ENCODE measurements at regions not wholly inside any gene's neighbourhood (a gene's known extent, or its start where the extent isn't known, plus 50 kb on each side); places are given as distances from the start of the nearest gene placed in this dataset.

DNA sequence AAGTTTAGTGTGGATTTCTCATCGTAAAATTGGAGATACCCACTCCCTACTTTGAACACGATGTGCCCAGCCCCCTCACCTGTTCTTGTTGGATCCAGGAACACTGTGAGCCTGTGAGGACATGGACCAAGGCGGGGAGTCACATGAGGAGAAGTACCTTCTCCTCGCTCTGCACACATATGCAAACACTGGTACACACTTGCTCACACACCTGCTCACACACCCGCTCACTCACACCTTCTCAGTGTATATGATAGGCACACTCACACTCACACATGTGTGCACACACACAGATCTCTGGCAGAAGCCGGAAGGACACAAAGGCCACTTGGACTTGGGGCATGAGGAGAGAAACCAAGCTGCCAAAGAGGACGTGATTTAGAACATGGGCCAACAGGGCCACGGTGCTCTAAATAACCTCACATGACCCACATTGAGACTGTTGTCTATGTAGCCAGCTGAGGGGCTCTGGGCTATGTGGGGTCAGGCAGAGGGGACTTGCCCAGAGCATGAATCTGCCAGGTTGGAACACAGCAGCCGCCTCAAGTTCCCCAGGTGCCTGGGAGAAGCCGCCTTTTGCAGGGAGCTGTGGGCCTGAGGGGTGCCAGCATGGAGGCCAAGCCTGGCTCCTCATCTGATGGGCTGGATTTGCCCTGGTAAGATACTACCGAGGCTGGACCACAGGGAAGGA lies 283.0 kb upstream of the IRX4 start:
- in situ Hi-C loops (cut with HindIII; ENCODE audit: low sequenced_read_pairs) = loop anchor here (10.0 kb wide), 1 partner anchor 491 kb away; no protein-coding TSS in a partner anchor
- DNase-seq (ENCODE audit: low read depth, low spot score) = no peak
- H3K4me3 ChIP-seq (ENCODE audit: low read depth, low read length) = no peak overlapping the region
- TF ChIP-seq, protein P1, sequence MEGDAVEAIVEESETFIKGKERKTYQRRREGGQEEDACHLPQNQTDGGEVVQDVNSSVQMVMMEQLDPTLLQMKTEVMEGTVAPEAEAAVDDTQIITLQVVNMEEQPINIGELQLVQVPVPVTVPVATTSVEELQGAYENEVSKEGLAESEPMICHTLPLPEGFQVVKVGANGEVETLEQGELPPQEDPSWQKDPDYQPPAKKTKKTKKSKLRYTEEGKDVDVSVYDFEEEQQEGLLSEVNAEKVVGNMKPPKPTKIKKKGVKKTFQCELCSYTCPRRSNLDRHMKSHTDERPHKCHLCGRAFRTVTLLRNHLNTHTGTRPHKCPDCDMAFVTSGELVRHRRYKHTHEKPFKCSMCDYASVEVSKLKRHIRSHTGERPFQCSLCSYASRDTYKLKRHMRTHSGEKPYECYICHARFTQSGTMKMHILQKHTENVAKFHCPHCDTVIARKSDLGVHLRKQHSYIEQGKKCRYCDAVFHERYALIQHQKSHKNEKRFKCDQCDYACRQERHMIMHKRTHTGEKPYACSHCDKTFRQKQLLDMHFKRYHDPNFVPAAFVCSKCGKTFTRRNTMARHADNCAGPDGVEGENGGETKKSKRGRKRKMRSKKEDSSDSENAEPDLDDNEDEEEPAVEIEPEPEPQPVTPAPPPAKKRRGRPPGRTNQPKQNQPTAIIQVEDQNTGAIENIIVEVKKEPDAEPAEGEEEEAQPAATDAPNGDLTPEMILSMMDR (IDR thresholded peaks at IDR 0.05; ENCODE audit: low read depth, low read length) = no peak

DNA sequence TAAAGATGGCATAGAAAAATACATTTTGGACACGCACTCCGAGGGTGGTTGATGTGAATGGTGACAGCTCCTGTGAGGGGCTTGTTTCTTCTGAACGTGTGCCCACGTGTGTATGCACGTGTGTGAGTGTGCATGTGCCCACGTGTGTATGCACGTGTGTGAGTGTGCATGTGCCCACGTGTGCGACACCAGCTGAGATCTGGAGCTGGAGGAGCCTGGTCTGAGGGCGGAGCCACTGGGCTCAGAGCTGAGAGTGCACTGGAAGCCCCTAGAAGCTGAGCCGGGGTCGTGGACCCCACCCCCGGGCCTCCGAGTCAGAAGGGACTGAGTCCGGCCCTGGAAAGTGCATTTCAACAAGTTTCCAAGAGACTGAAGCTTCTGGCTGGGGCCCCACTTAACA lies 282.5 kb upstream of the IRX4 start:
- no peak for DNase-seq (ENCODE audit: low read depth, low spot score)
- TF ChIP-seq, protein P1 (IDR thresholded peaks at IDR 0.05; ENCODE audit: low read depth, low read length) = no peak
- in situ Hi-C loops (cut with HindIII; ENCODE audit: low sequenced_read_pairs) = loop anchor here (10.0 kb wide), 1 partner anchor 490 kb away; no protein-coding TSS in a partner anchor
- no peak overlapping the region for H3K4me3 ChIP-seq (ENCODE audit: low read depth, low read length)

DNA sequence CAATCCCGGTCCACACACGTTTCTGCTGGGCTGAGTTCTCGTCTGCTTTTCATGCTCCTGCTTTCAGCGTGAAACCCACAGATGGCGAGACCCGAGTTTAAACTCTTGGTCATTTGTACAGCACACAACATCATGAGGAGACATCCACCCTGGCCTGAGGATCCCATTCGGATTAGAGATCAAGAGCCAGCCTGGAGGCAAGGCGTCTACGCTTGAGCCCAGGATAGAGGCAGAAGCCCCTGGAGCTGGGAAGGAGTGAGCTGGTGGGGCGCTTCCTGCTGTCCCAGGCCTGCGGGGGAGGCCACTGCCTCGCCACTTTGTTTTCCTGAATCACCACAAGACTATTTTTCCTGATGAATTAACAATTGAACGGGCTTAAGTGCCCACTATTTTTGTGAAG lies 281.9 kb upstream of the IRX4 start:
- H3K4me3 ChIP-seq (ENCODE audit: low read depth, low read length) = no peak overlapping the region
- DNase-seq (ENCODE audit: low read depth, low spot score) = no peak
- TF ChIP-seq, protein P1 (IDR thresholded peaks at IDR 0.05; ENCODE audit: low read depth, low read length) = no peak
- in situ Hi-C loops (cut with HindIII; ENCODE audit: low sequenced_read_pairs) = loop anchor here (10.0 kb wide), 1 partner anchor 490 kb away; no protein-coding TSS in a partner anchor

DNA sequence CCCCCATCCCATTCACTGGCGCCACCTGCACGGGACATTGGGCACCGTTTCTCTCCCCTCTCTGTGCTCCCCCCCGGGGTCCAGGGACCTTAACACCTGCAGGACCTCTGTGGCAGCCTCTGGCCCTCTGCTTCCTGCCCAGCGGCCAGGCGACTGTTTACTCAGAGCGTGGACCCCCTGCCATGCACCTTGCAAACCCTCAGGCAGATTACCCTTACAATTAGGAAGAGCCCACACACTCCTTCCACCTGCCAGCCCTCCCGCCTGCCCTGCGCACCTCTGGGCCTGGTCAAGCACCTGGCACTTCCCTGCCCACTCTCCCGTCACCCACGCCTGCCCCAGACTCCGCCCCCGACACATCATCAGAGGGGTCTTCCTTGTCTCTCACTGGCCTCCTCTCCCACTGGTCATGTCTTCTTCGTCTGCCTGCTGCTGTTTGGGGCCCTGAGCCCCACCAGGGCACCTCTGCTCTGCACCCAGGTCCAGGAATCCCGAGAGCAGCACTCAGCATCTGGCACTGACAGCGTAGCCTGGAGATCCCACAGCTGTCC lies 281.3 kb upstream of the IRX4 start:
- TF ChIP-seq, protein P1 (IDR thresholded peaks at IDR 0.05; ENCODE audit: low read depth, low read length) = no peak
- in situ Hi-C loops (cut with HindIII; ENCODE audit: low sequenced_read_pairs) = loop anchor here (10.0 kb wide), 1 partner anchor 489 kb away; no protein-coding TSS in a partner anchor
- no peak for DNase-seq (ENCODE audit: low read depth, low spot score)
- no peak overlapping the region for H3K4me3 ChIP-seq (ENCODE audit: low read depth, low read length)

DNA sequence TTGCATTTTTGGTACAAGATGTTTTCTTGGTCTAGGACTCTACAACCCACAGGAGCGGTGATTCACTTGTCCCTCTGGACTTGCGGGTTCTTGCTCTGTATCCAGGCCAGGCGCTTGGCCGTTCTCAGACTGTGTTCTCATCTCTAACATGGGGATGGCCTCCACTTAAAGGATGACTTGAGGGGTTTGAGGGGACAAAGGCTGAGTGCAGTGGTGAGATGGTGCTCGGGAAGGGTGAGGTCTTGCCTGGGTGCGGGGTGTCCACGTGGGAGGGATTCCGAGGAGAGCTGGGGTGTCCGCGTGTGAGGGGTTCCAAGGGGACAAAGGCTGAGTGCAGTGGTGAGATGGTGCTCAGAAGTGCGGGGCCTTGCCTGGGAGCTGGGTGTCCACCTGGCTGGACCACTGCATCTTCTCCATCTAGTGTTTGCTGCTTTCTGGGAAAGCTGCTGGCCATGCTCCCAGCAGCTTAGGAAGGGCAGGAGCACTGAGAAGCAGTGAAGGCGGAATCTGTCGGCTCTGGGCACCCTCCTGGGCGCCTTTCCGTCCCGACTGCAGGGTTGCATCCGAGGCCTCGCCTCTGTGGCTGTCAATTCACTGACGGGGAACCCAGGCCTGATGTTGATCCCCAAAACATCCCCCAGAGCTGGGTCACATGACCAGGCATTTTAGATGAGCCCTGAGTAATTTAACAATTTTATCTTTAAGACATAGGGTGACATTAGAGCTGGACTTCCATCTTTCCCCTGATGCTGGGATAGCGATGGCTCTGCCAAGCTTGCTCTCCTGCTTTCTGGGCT lies 280.5 kb upstream of the IRX4 start:
- no peak for DNase-seq (ENCODE audit: low read depth, low spot score)
- no peak overlapping the region for H3K4me3 ChIP-seq (ENCODE audit: low read depth, low read length)
- in situ Hi-C loops (cut with HindIII; ENCODE audit: low sequenced_read_pairs) = loop anchor here (10.0 kb wide), 1 partner anchor 488 kb away; no protein-coding TSS in a partner anchor
- TF ChIP-seq, protein P1 (IDR thresholded peaks at IDR 0.05; ENCODE audit: low read depth, low read length) = no peak

DNA sequence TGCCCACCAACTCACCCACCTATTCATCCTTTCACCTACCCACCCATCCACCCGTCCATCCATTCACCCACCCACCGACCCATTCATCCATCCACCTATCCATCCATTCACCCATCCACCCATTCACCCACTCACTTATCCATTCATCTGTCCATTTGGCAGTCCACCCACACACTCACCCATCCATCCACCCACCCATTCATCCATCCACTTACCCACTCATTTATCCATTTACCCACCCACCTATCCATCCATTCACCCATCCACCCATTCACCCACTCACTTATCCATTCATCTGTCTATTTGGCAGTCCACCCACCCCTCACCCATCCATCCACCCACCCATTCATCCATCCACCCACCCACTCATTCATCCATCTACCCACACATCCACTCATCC lies 278.1 kb upstream of the IRX4 start:
- DNase-seq (ENCODE audit: low read depth, low spot score) = no peak
- TF ChIP-seq, protein P1 (IDR thresholded peaks at IDR 0.05; ENCODE audit: low read depth, low read length) = no peak
- H3K4me3 ChIP-seq (ENCODE audit: low read depth, low read length) = no peak overlapping the region
- in situ Hi-C loops (cut with HindIII; ENCODE audit: low sequenced_read_pairs) = loop anchor here (10.0 kb wide), 1 partner anchor 486 kb away; no protein-coding TSS in a partner anchor

All from astrocyte of the spinal cord (primary cell).